Chondrocyte (in vitro differentiated cells): ENCODE measurements at regions not wholly inside any gene's neighbourhood (a gene's known extent, or its start where the extent isn't known, plus 50 kb on each side); places are given as distances from the start of the nearest gene placed in this dataset.

ENCODE experiments used
- DNase-seq: peaks from one replicate; pipeline ENCODE4 v3.0.0; 2021; ENCODE audit warnings: mixed read lengths, low spot score
- H3K27ac Mint-ChIP-seq: one replicate; pipeline ENCODE4 v1.8.0; 2021; ENCODE audit warnings: mild to moderate bottlenecking, moderate library complexity, mixed read lengths; ENCODE audit not compliant: unreplicated experiment
- H3K27me3 Mint-ChIP-seq: 2 replicates; pipeline ENCODE4 v1.8.0; 2021; ENCODE audit warnings: low read depth, mixed read lengths
- H3K36me3 Mint-ChIP-seq: 2 replicates; pipeline ENCODE4 v1.8.0; 2021; ENCODE audit warnings: low read depth, mixed read lengths
- H3K4me1 Mint-ChIP-seq: 2 replicates; pipeline ENCODE4 v1.8.0; 2021; ENCODE audit warnings: low read depth, mild to moderate bottlenecking, mixed read lengths
- H3K4me3 Mint-ChIP-seq: one replicate; pipeline ENCODE4 v1.8.0; 2021; ENCODE audit warnings: mild to moderate bottlenecking, moderate library complexity, mixed read lengths; ENCODE audit not compliant: unreplicated experiment
- H3K9me3 Mint-ChIP-seq: 2 replicates; pipeline ENCODE4 v1.8.0; 2021; ENCODE audit warnings: low read depth, mixed read lengths
- TF ChIP-seq, protein P1 (sequence below): fragments of 200-600 bp; sonication (generic); IDR thresholded peaks from 2 replicates; pipeline ENCODE4 v1.5.0; 2021; ENCODE audit warnings: antibody characterized with exemption, mild to moderate bottlenecking, moderate library complexity

DNA sequence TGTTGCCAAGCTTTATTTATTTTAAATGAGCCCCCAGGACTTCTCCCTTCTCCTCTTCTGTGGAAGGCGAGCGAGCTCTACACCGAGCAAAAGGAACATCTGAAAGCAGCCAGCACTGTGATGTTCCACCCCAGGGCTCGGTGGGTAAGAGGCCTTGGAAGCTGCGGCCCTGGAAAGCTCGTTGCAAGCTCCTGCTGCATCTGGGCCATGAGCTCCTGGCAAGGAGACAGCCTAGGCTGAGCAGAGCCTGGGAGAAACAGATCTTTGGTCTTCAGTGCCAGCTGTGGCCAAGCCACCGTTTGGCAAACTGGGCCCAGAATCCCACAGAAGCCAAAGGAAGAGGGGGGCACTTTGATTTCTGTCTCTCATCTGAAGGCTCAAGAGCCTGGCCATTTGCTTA is 114.1 kb downstream of the ENGASE start:
- peaks cover 80% of the 10 kb centered on the region for H3K27me3 Mint-ChIP-seq
- H3K36me3 Mint-ChIP-seq, result no peaks in the 10 kb centered on the region
- no peak overlapping the region for H3K27ac Mint-ChIP-seq
- DNase-seq, result no peak
- no peaks in the 10 kb centered on the region for H3K9me3 Mint-ChIP-seq
- H3K4me1 Mint-ChIP-seq, result no peaks in the 10 kb centered on the region
- TF ChIP-seq, protein P1, sequence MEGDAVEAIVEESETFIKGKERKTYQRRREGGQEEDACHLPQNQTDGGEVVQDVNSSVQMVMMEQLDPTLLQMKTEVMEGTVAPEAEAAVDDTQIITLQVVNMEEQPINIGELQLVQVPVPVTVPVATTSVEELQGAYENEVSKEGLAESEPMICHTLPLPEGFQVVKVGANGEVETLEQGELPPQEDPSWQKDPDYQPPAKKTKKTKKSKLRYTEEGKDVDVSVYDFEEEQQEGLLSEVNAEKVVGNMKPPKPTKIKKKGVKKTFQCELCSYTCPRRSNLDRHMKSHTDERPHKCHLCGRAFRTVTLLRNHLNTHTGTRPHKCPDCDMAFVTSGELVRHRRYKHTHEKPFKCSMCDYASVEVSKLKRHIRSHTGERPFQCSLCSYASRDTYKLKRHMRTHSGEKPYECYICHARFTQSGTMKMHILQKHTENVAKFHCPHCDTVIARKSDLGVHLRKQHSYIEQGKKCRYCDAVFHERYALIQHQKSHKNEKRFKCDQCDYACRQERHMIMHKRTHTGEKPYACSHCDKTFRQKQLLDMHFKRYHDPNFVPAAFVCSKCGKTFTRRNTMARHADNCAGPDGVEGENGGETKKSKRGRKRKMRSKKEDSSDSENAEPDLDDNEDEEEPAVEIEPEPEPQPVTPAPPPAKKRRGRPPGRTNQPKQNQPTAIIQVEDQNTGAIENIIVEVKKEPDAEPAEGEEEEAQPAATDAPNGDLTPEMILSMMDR, result no peak
- no peak overlapping the region for H3K4me3 Mint-ChIP-seq

- Mint-ChIP-seq H3K4me3 (no peak overlapping the region), H3K27ac (no peak overlapping the region), H3K27me3 (peaks cover 80% of the 10 kb centered on the region), H3K9me3 (no peaks in the 10 kb centered on the region), H3K4me1 (peaks cover 4% of the 10 kb centered on the region), H3K36me3 (no peaks in the 10 kb centered on the region)
- DNase-seq, result no peak
- TF ChIP-seq, protein P1, result peak; percentile 76
Measured at GRCh38 chr17:79188048-79188447, 113.4 kb downstream of the ENGASE start.

GRCh38 chr17:79187186-79187585 is 112.6 kb downstream of the ENGASE start:
- H3K27ac Mint-ChIP-seq, result no peak overlapping the region
- peaks cover 4% of the 10 kb centered on the region for H3K4me1 Mint-ChIP-seq
- no peaks in the 10 kb centered on the region for H3K36me3 Mint-ChIP-seq
- no peaks in the 10 kb centered on the region for H3K9me3 Mint-ChIP-seq
- TF ChIP-seq, protein P1, result no peak
- DNase-seq, result no peak
- H3K4me3 Mint-ChIP-seq, result no peak overlapping the region
- H3K27me3 Mint-ChIP-seq, result peaks cover 72% of the 10 kb centered on the region

DNA sequence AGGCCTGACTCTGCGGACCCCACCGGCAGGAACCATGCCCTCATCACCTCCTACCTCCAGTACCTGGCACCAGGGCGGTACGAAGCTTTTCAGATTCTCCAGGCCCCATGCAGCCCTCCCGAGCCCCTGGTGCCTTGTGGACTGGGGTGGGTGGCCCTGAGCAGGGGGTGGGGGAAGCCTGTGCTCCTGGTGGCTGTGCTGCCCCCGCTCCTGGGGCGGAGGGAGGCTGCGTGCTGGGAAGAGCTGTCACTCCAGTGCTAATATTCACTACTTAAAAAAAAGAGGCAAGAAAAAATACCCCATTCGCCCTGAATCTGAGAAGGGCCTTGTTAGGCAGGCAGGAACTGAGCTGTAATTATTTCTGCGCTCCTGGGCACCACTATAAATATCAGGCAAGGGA is 111.8 kb downstream of the ENGASE start:
- Mint-ChIP-seq H3K36me3 (no peaks in the 10 kb centered on the region), H3K9me3 (no peaks in the 10 kb centered on the region), H3K4me1 (peaks cover 4% of the 10 kb centered on the region), H3K27ac (no peak overlapping the region), H3K27me3 (peaks cover 72% of the 10 kb centered on the region), H3K4me3 (no peak overlapping the region)
- no peak for DNase-seq
- TF ChIP-seq, protein P1, result no peak

DNA sequence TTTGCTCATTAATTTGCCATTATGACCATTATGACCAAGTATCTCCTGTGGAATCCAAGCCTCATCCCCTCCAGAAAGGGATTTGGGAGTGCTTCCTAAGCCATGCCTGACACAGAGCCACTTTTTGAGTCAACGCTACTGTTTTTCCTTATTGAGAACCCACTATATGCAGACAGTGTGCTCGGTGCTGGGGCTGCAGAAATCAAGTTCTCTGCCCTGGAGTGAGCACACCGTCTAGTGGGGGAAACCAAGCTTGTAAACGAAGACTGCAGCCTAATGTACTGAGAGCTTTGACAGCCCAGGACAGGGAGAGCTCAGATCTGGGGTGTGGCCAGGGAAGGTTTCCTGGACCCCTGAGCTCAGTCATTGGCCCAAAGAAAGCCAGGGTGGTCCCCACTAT is 111.0 kb downstream of the ENGASE start:
- DNase-seq, result no peak
- TF ChIP-seq, protein P1, result no peak
- no peaks in the 10 kb centered on the region for H3K36me3 Mint-ChIP-seq
- H3K4me1 Mint-ChIP-seq, result peaks cover 4% of the 10 kb centered on the region
- H3K4me3 Mint-ChIP-seq, result no peak overlapping the region
- H3K27ac Mint-ChIP-seq, result no peak overlapping the region
- peaks cover 74% of the 10 kb centered on the region for H3K27me3 Mint-ChIP-seq
- H3K9me3 Mint-ChIP-seq, result no peaks in the 10 kb centered on the region
